COR-L47 (cell line): ENCODE measurements at regions not wholly inside any gene's neighbourhood (a gene's known extent, or its start where the extent isn't known, plus 50 kb on each side); places are given as distances from the start of the nearest gene placed in this dataset.
"Not testable (repeated sequence)": the region's sequence is repeated elsewhere in the genome, so short reads cannot be mapped to it uniquely, and the experiment has no call there.

Experiments used
- DNase-seq: peaks from one replicate; lab custom pipeline; 2025; lab: John Stamatoyannopoulos, UW

DNA sequence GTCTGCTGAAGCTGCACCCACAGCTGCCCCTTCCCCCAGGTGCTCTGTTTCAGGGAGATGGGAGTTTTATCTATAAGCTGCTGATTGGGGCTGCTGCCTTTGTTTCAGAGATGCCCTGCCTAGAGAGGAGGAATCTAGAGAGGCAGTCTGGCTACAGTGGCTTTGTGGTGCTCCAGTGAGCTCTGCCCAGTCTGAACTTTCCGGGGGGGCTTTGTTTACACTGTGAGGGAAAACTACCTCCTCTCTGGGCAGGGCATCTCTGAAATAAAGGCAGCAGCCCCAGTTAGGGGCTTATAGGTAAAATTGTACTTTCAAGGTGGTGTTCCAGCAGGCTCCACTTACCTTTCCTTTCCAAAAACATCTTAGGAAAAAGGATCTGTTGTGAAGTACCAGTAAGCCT is 242.2 kb downstream of the SPRY1 start:
- DNase-seq, result no peak

DNA sequence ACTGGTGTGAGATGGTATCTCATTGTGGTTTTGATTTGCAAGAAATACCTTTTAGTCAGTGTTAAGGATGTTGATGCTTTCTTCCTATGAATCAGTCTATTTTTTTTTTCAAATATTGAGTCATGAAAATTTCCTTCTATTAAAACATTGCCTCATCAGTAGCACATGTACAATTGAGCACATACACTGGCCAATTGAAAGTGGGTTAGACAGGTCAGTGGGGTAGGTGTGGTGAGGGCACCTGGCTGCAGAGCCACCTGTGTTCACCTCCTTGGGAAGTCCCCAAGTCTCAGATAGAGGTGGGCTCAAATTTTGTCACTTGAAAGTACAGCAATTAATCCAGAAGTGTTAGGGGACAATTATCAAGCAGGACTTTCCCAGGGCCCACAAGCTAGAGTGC is 243.7 kb downstream of the SPRY1 start:
- DNase-seq, result no peak

DNA sequence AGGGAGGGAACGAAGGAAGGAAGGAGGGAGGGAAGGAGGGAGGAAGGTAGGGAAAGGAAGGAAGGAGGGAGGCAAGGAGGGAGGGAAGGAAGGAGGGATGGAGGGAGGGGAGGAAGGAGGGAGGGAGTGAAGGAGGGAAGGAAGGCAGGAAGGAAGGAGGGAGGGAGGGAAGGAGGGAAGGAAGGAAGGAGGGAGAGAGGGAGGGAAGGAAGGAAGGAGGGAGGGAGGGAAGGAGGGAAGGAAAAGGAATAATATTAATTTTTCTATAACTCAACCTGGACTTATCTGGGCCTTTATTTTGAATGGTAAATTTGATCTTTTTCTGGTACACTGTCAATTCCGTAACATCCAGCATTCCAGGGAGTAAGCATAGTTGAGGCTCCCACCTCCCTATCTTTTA is 244.2 kb downstream of the SPRY1 start:
- no peak for DNase-seq

DNA sequence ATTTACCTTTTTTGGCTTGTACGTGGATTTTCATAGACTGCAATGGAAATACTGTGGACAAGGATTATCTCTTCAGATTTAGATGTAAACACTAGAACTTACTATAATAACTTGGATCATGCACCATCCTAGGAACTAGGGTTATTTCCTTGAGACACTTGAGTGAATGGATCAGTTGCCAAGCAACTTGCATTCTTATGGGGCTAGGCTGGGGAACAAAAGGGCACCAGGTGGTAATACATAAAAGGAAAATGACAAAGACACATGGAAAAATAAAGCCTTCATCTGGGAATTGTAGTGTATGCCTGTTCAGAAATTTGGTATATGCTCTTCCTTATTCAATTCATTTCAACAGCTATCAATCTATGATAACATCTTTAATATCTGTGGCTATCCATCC is 247.1 kb downstream of the SPRY1 start:
- DNase-seq, result no peak

DNA sequence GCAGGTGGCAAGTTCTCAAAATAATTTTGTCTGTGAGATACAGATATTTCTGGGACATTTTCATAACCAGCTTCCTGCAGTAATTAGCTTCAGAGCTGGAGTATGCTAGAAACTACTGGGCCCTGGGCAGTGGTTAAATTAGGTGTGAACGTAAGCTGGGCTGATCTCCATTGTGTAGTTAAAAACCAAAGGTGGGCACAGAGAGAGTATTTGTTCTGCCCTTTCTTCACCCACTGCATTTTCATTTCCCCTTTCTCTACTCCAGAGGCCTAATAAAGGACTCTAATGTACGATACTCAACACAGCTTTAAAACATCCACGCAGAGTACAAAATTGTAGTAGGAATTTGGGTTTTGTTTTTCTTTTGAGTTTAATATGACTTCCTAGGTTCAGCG is 252.7 kb downstream of the SPRY1 start:
- DNase-seq, result no peak

DNA sequence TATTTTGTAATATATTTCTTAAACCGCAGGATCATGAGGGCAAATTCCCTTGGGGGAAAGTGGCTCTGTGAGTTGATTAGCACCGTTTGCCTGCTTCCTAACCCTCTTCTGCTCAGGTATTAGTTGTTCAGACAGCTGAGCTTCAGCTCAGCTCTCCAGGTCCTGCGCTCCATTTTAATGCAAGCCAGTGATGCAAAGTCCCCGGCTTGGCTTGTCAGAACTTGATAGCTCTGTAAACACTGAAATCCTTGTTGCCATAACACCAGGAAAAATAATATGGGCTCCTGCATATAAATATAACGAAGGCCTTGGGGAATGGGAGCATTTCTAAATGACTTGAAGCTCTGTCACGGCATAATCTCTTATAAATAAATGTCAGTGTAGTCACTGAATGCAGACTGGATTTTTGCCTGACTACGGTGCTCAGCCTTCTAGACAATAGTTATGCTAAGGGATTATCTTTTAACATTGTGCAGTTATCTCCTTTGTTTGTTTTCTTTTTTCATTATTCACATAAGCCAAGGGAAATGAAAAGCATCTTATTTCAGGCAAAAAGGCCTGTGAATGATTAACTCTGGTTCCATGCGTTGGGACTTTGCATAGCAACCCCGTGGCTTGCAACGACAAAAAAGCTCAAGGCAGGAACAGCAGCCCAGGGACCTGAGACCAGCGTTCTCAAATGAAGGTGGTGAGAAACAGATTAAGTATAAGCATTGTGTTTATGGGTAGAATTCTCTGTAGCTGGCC is 253.2 kb downstream of the SPRY1 start:
- peak; percentile 83 for DNase-seq

DNA sequence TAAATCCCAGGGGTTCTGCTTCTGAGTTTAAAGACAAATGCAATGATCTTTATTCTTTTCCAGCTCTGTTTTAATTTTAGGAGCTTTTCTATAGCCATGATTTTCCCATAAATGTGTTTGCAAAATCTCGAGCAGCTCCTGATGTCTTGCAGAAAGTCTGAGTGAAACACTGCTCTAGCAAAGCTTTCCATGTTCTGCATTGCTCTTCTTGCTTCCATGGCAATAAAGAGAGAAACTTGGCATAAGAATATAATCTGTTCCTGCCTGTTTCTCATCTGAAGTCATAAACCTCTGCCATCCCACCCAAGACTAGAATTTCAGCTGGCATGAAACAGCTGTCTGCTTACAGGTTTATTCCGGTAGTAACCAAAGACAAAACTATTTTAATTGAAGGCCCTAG is 254.5 kb downstream of the SPRY1 start:
- DNase-seq, result no peak

DNA sequence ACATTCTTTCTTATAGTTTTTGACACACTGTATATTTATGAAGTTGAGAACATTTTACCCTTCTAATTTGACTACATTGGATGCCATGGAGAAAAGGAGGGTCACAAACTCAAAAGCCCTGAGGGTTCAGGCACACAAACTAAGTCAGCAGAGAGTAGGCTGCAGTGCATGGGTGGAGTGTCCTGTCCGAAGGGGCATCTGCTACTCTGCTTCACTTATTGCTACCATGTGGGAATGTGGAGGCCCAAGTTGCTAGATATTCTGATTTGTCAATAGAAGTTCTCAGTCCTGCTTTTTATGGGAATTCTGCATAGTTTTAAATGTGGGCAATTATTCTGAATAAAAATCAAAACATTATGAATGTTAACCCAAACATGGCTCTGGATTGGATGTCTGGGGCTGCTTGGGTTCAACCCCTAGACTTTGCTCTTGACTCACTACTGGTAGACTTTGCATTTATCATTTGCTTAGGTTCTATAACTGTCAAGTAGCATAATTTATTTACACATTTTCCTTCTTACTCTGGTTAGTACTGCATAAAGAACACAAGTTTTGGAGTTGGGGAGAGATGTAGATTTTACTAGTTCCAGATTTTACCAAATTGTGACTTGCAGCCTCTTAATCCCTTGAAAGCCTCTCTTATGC is 255.1 kb downstream of the SPRY1 start:
- DNase-seq, result no peak

DNA sequence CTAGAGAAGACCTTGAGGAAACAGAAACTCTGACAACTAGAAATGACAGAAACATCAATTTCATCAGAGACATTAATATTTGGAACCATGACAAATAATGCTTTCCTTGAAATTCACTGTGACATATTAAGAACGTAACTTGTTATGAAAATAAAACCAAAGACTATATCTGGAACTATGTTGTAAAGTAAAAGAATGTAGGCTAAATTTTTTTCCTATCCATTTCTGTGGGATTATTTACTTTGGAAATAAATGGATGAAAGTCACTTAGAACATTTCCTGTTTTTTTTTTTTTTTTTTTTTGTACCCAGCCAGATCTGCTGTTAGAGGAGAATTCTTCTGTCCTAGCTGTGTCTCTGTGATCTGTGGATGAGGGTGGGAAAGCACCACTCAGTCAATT is 255.9 kb downstream of the SPRY1 start:
- DNase-seq, result no peak

DNA sequence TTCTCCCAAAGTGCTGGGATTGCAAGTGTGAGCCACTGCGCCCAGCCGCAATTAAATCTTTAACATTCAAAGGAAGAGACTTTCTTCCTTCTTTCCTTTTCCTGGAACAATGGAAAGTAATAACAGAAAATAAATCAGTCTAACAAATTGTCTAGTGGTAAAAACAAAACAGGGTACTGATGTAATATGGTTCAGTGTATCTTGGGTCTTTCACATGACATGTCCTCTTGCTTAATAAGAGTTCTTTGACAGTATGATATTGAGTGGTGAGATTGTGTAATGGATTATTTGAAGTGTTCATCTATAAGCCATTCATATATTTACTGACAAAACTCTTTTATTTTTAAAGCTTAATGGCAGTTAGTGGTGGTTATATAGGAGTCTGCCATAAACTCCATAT is 256.6 kb downstream of the SPRY1 start:
- DNase-seq, result no peak

DNA sequence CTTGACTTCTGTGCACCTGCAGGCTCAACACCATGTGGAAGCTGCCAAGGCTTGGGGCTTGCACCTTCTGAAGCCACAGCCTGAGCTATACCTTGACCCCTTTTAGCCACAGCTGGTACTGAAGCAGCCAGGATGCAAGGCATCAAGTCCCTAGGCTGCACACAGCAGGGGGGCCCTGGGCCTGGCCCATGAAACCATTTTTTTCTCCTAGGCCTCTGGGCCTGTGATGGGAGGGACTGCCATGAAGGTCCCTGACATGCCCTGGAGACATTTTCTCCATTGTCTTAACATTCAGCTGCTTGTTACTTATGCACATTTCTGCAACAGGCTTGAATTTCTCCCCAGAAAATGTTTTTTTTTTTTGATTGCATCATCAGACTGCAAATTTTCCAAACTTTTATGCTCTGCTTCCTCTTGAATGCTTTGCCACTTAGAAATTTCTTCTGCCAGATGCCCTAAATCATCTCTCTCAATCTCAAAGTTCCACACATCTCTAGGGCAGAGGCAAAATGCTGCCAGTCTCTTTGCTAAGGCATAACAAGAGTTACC is 260.2 kb downstream of the SPRY1 start:
- DNase-seq, result not testable (repeated sequence)

DNA sequence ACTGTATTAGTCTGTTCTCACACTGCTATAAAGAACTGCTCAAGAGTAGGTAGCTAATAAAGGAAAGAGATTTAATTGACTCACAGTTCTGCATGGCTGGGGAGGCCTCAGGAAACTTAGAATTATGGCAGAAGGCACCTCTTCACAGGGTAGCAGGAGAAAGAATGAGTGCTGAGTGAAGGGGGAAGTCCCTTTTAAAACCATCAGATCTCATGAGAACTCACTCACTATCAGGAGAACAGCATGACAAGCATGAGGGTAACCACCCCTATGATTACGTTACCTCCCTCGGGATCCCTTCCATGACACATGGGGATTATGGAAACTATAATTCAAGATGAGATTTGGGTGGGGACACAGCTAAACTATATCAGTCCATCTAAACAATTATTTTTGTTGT is 261.0 kb downstream of the SPRY1 start:
- DNase-seq, result not testable (repeated sequence)

DNA sequence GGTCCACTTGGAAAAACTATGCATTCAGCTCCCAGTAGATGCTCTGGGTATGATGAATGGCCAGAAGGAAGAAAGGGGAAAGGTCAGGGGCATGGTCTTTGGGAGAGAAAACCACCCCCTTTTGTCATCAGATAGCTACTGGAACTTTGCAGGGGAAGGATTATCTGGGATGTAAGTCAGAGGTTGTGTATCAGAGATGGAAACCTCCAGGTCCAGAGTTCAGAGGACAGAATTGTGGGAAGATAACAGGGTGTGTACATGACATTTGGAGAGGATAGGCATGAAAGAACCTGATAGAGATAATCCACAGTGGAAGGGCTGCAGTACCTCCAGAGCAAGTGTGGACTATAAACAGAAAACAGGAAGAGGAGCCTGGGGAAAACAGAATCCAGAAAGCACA is 262.7 kb downstream of the SPRY1 start:
- no peak for DNase-seq

DNA sequence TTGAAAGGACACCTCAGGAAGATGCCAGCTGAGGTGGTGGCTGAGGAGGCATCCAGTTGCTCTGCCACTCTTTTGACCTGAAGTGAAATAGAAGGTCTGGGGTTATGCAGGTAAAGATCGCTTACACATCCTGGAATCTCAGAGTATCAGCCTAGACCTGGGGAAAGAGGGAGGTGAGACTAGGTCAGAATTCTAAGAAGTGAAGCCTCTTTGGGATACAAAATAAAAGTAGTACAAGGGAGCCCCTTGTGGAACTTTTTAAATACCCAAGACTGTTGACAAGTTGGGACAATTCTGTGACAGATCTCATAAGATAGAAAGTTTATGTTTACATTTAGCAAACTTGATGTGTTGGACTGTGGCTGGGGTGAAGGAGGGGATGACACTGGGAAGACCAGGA is 263.1 kb downstream of the SPRY1 start:
- DNase-seq, result peak; percentile 3

DNA sequence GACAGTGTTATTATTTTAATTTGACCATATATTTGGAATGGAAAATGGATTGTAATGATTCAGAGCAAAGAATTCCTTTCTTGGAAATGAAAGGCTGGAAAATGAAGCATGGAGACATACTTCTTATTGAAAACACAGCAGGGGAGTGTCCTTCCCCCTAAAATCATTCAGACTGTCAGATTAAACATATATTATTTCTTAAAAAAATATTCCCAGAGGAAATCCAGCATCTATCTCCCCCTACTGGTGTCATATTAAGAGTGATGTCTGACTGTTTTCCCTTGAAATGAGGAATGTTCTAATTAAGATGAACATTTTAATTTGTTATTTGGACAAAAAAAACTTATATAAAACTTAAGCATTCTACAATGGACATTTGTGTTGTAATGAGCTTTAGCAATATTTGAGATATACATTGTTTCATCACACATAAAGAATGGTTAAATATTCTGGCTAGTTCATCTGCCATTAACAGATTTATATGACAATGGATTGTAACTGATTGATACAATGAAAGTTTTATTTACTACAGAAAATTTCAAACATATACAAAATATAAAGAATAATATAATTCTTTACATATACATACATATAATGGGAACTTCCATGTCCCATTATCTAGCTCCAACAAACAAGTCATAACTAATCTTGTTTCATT is 264.6 kb downstream of the SPRY1 start:
- peak; percentile 16 for DNase-seq

DNA sequence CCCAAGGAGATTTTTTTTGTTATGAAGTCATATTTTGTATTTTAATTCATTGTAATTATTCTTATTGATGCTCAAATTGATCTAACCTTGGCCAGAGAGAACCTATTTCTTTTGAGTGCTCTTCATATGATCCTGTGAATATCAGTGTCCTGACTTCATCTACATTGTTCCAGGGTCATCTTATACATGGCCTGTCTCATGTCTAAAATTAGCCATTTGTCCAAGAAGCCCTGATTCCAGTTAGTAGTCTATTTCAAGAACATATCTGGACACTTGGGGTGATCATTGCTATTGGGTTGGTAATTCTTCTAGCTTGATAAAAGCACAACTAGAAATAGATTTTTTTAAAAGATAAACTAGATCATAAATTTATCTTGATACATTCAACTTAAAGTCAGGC is 266.2 kb downstream of the SPRY1 start:
- DNase-seq, result no peak

DNA sequence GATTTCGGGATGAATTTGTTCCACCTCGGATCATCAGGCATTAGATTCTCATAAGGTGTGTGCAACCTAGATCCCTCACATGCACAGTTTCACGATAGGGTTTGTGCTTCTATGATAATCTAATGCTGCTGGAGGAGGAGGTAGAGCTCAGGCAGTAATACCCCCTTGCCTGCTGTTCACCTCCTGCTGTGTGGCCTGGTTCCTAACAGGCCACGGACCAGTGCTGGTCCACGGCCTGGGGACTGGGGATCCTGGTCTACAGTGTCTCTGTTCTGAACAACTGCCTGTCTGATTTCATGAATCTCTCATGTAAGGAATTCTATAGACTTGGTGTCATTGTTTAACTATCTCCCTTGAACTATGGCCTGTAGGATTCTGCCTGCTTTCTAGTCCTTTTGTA is 269.9 kb downstream of the SPRY1 start:
- DNase-seq, result no peak

DNA sequence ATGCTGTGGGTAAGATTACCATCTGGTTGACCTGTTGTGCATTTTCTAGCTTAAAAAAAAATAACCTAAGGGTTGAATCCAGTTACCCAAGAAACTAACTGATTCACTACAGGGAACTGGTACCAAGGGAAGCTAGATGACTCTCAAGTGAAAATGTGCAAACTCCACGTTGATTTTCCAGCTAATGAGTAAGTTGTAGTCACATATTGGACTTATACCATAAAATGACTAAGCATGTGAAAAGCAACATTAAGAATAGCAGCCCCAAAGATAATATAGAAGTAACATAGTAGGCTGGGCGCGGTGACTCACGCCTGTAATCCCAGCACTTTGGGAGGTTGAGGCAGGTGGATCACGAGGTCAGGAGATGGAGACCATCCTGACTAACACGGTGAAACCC is 270.9 kb downstream of the SPRY1 start:
- DNase-seq, result no peak

DNA sequence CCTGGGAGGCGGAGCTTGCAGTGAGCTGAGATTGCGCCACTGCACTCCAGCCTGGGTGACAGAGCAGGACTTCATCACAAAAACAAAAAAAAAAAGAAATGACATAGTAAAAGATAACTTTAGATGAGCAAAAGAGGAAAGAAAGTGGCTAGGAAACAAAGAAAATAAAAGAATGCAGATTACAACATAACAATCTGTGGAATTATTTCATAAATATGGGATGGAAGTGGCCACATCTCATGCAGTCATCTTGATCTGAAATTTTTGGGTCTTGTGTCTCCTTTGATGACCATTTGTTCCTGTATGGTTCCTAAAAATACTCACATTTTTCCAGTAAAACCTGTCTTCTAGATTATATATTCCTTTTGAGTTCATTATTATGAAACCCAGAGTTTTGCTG is 271.4 kb downstream of the SPRY1 start:
- no peak for DNase-seq

DNA sequence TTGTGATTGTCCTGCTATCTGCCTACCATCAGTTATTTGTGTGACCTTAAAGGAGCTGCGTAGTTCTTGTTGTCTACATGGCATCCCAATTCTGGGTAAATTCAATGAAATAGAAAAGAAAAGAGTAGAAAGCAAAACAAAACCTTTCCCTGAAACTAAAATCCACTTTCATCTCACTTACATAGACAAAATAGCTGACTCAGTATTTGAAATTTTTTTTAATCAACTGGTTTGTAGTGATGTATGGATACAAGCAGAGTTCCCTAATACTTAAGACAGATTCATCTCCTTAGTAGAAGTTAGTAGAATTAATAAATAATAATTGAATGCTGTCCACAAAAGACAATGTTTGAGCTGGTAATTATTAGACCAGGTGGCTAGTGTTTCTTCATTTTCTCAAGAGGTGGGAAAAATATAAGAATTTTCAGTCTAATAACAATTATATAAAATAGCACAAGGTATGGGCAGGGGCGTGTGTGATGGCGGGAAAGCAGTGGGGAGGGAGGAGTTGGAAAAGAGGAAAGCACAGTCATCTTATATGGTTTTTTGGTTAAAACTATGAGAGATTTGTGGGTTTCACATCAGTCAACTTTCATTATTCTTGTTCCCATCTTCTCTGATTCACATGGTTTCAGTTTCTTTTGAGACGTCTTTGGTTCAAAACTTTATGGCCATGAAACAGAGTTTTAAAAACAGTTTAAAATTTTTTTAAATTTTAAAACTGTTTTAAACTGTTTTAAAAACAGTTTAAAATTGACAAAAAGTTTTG is 275.2 kb downstream of the SPRY1 start:
- no peak for DNase-seq

DNA sequence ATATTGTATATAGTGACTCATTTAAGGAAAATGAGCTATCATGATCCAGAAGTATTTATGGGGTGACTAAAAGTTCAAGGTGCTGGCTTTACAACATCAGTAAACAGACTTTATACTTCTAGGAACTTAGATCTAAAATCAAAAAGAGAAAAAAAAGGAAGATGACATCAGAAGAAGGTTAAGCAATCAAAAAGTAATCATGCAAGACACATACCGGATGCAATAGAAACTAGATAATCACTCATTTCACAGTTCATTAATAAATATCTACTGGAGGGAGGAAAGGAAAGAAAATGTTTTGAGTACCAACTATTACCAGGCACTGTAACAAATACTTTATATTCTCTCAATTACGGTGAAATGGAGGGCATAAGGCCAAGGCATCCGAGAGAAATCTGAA is 276.4 kb downstream of the SPRY1 start:
- no peak for DNase-seq

DNA sequence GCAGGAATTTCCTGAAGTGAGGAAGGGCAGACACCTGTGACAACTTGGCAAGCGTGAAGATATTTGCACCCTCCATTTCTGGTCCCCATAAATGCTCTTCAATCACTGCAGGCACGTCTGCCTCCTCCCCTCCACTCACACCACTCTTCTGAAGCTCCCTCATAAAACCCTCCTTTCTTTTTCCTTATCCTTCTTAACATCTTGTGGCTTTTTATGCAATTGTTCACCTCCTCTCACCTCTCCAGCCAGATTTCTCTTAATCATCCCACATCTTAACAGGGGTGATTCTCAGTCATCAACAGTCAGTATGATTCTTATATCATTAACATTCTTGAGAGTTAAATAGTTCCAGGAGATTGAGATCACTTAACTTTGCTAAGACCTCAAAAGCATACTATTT is 277.4 kb downstream of the SPRY1 start:
- no peak for DNase-seq
